MM.1S (cell line): ENCODE measurements at regions not wholly inside any gene's neighbourhood (a gene's known extent, or its start where the extent isn't known, plus 50 kb on each side); places are given as distances from the start of the nearest gene placed in this dataset.

Source experiments
- CTCF ChIP-seq: fragments of 300-600 bp; sonication (generic); IDR thresholded peaks from 2 replicates; pipeline ENCODE4 v1.5.1; 2016; ENCODE audit warnings: antibody characterized with exemption, low read length, mixed read lengths
- EZH2 ChIP-seq: fragments of 300-600 bp; sonication (generic); optimal IDR thresholded peaks from 2 replicates; pipeline ENCODE3; 2017; ENCODE audit warnings: low read depth, mild to moderate bottlenecking, antibody characterized with exemption, low read length, mixed read lengths
- EZH2phosphoT487 ChIP-seq: fragments of 300-600 bp; sonication (generic); IDR thresholded peaks from 2 replicates; pipeline ENCODE4 v1.6.1; 2018; ENCODE audit warnings: antibody characterized with exemption, low read length

DNA sequence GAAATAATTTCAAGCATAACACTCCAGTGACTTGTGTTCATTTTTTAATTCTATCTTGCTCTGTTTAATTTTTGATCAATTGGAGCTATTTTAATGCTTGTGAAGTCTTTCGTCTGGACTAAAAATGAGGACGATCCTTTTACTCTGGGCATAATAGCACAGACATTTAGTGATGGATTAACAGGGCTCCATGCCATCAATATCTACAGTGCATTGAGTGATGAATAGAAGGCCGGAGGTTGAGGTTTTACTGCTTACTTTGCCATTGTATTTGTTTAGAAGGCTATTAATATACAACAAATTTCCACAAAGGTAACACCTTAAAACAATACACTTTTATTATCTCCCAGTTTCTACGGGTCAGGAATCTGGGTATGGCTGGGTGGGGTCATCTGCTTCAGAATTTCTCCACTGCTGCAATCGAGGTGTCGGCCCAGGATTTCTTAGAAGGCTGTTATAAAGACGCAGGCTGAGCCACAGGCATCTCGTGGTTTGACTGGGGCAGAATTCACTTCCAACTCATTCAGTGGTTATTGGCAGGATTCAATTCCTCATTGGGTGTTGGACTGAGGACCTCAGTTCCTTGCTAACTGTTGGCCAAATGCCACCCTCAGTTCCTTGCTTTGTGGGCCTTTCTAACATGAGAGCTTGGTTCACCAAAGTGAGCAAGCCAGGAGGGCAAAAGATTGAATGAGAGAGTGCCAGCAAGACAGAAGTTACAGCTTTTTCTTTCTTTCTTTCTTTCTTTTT is 265.4 kb upstream of the VLDLR start:
- no peak for TF ChIP-seq CTCF
- no peak for TF ChIP-seq EZH2
- no peak for TF ChIP-seq EZH2phosphoT487
